ENCODE measurements at regions not wholly inside any gene's neighbourhood (a gene's known extent, or its start where the extent isn't known, plus 50 kb on each side); places are given as distances from the start of the nearest gene placed in this dataset.
"Not testable (repeated sequence)": the region's sequence is repeated elsewhere in the genome, so short reads cannot be mapped to it uniquely, and the experiment has no call there.

GRCh38 chr6:23529902-23530301, 596.1 kb upstream of the NRSN1 start:
- no peak for DNase-seq
- intact Hi-C loops (cut with DNase I), result no loop called here

- no peak for DNase-seq
- intact Hi-C loops (cut with DNase I), result no loop called here
Observed at GRCh38 chr6:23531666-23532065, 594.3 kb upstream of the NRSN1 start.

GRCh38 chr6:23532227-23532626, 593.8 kb upstream of the NRSN1 start:
- intact Hi-C loops (cut with DNase I), result no loop called here
- DNase-seq, result no peak

DNA sequence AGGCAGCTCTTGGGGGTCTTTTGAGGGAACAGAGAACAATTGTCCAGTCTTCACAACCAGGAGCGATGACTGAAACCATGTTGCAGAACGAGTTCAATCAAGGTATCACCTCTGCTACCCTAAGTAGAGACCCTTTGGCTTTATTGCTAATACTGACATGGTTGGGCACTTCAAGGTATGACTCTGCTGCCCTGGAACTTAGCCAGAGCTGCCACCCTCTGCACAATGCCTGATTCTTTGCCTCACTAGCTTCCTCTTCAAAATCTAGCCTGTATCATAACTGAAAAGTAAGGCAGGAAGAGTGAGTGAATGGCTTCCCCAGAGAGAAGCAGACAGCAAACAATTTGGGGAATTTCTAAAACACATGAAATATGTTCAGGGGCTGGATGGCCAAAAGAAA, 592.7 kb upstream of the NRSN1 start:
- intact Hi-C loops (cut with DNase I), result no loop called here
- no peak for DNase-seq

- intact Hi-C loops (cut with DNase I), result no loop called here
- peak in 8 of 42 donors; percentile 6 to 40 (median 12) for DNase-seq
Observed at GRCh38 chr6:23533944-23534343, 592.1 kb upstream of the NRSN1 start.

DNA sequence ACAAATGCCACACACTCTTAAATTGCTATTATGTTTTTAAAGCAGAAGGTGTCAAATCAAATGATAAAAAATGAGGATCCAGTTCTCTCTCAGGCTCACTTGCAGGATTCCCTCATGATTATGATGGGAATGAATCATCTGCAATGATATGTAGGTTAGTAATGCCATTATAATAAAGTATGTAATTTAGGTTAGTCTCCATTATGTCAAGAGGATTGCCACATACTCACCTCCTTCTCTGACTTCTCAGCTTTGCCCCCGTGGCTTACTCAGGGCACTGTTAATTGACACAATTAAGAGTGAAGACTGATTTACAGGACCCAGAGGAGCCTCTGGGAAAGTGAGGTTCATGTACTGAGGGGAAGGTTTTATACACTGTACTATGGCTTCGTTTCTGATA, 591.7 kb upstream of the NRSN1 start:
- DNase-seq, result no peak
- intact Hi-C loops (cut with DNase I), result no loop called here

DNA sequence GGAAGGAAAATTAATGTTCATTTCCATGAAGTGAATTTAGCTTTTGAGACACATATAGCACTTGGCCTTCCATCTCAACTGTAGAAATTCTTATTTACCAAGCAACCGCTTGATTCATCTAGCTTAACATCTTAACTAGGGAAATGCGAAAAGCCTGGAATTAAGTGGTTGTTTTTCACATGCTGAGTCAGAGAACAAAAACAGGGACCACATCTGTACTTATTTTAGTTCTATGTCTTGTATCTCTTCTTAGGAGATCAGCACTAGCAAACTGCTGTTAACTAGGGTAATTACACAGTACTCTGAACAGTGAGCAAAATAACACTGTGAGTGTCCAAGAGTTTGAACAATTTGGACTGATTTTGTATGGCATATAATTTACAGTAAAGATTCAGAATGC, 590.9 kb upstream of the NRSN1 start:
- intact Hi-C loops (cut with DNase I), result no loop called here
- no peak for DNase-seq

DNA sequence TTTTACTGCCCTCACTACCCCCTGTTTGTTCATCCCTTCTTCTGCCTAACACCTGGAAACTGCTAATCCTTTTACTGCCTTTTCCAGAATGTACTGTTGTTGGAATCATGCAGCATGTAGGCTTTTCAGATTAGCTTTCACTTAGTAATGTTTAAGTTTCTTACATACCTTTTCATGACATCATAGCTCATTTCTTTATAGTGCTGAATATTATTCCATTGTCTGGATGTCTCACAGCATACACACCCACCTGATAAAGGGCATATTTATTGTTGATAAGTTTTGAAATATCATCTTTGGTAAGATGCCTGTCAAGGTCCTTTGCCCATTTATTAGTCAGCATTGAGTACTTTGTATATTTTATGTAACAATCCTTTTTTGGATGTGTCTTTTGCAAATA, 588.2 kb upstream of the NRSN1 start:
- no peak for DNase-seq
- intact Hi-C loops (cut with DNase I), result no loop called here

DNA sequence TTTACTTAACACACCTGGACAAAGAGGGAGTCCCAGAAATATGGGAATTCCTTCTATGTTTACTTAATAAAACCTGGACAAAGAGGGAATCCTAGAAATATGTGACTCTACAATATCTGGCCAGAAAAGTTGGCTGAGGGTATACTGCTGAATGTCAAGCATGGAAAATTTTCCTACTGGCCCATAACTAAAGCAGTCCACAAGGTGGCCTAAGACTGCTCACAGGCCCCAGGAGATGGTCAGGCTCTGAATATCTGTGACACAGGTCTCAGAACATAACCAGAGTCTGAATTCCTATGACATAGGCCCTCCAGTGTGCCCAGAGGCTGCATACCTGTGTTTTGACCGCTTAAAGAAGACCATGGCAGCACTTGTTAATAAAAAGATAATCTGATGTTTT, 578.2 kb upstream of the NRSN1 start:
- DNase-seq, result peak in 3 of 42 donors; percentile 8 to 13 (median 8)

GRCh38 chr6:23554953-23555352, 571.1 kb upstream of the NRSN1 start:
- DNase-seq; intact Hi-C loops (cut with DNase I): not testable (repeated sequence)

More for the DNA sequence above, 578.2 kb upstream of the NRSN1 start:
- intact Hi-C loops (cut with DNase I), result no loop called here

DNA sequence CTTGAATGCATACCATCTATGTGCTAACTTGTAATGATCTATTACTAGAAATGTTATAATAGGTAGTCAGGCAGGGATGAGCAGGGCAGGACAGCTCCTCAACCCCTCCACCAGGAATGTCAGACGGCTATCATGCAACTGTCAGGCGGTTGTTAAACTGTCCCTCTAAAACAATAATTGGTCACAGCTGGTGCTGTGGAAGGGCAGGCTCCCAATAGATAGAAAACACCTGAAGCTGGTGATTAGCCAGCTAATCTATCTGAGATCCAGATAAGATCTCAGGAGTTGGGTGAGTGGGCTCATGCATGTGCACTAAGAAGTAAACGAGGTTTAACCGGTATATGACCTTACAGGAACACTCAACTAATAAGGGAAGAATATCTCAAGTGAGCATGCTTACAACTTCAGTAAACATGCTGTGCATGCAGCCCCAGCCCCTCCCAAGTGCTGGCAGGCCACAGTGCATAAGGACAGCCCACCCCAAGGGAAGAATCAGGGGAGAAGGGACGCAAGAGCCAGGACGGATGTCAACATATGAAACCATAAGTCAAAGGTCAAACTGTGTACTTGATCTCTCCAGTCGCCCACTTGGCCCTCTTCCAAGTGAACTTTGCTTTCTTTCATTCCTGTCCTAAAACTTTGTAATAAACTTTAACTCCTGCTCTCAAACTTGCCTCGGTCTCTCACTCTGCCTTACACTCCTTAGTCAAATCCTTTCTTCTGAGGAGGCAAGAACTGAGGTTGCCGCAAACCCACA, 566.2 kb upstream of the NRSN1 start:
- DNase-seq, result no peak
- intact Hi-C loops (cut with DNase I), result no loop called here

DNA sequence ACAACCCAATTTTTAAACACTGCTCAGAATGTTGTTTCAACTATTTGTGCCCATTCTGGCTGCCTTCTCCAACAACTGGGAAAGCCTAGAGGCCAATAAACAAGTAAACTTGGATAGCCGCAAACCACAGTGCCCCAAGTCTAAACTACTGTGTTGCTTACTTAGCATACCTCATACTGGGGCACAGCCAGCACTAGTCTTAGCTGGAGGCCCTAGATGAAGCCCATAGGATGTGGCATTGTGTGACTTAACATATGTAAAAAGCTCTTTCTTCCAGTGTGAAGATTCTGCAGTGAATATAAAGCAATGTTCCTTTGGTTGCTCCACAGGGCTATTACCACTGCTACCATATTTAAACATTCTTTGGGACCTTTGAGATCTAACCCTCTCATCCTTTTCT, 564.3 kb upstream of the NRSN1 start:
- intact Hi-C loops (cut with DNase I), result no loop called here
- DNase-seq, result no peak

DNA sequence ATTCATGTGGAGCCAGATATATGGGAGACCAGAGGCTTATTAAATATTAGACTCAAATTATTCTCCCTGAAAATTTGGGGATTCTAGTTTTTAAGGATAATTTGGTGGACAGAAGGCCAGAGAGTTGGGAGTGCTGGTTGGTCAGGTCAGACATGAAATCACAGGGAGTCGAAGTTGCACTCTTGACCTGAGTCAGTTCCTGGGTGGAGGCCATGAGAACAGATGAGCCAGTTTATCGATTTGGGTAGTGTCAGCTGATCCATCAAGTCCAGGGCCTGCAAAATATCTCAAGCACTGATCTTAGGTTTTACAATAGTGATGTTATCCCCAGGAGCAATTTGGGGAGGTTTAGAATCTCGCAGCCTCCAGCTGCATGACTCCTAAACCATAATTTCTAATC, 563.5 kb upstream of the NRSN1 start:
- DNase-seq, result no peak
- intact Hi-C loops (cut with DNase I), result no loop called here

GRCh38 chr6:23563323-23563722, 562.7 kb upstream of the NRSN1 start:
- intact Hi-C loops (cut with DNase I), result no loop called here
- no peak for DNase-seq

- intact Hi-C loops (cut with DNase I), result no loop called here
- DNase-seq, result no peak
Observed at GRCh38 chr6:23566418-23566817, 559.6 kb upstream of the NRSN1 start.

- intact Hi-C loops (cut with DNase I), result no loop called here
- no peak for DNase-seq
Observed at GRCh38 chr6:23568292-23568691, 557.7 kb upstream of the NRSN1 start.

- intact Hi-C loops (cut with DNase I), result no loop called here
- no peak for DNase-seq
Observed at GRCh38 chr6:23584134-23584763, 541.8 kb upstream of the NRSN1 start.

DNA sequence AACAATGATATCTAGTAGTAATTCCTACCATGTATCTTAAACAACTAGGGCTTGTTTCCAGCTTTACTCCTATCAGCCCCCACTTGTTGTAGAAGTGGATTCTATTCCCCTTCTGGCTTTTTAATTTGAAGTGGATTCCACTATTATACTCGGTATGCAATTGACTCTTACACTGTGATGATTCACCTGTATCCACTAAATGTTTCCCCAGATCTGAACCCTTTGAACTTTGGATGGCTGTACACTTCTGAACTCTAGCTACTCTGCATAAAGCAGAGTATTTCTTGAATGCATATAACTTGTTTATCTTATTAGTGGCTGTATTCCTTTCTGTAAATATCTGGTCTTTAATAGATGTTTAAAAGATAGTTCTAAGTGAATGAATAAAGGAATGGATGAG, 538.4 kb upstream of the NRSN1 start:
- no peak for DNase-seq
- intact Hi-C loops (cut with DNase I), result no loop called here

DNA sequence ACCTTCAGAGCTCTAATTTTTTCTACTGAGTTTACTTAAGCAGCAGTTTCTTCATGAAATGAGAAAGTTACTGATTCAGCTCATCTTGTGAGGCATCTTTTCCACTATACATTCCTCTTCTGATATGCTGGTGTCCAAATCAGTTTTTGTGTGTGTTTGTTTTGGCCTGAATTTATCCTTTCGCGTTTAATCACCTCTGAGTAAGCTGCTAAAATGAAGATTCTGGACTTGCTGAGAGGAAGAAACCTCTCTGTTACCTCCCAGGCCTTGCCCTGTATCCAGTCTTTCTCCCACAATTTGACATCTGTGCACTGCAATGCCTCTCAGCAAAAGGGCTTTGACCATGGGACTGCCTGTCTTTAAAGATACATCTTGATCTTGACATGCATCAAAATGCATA, 536.2 kb upstream of the NRSN1 start:
- DNase-seq, result no peak
- intact Hi-C loops (cut with DNase I), result no loop called here

- intact Hi-C loops (cut with DNase I), result no loop called here
- no peak for DNase-seq
Observed at GRCh38 chr6:23590498-23591126, 535.4 kb upstream of the NRSN1 start.

DNA sequence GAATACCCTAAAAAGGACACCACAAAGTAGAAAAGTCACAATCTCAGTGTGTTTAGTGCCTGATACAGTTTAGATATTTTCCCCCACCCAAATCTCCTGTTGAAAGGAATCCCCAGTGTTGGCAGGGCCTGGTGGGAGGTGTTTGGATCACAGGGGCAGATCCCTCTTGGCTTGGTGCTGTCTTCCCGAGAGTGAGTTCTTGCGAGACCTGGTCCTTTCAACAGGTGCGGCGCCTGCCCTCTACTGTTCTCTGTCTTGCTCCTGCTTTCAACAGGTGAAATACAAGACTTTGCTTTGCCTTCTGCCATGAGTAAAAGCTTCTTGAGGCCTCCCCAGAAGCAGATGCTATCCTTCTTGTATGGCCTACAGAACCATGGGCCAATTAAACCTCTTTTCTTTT, 534.3 kb upstream of the NRSN1 start:
- intact Hi-C loops (cut with DNase I), result no loop called here
- DNase-seq, result no peak

Measured in head of caudate nucleus (tissue), 42 donors.